ENCODE measurements at regions not wholly inside any gene's neighbourhood (a gene's known extent, or its start where the extent isn't known, plus 50 kb on each side); places are given as distances from the start of the nearest gene placed in this dataset.
"Not testable (repeated sequence)": the region's sequence is repeated elsewhere in the genome, so short reads cannot be mapped to it uniquely, and the experiment has no call there.

GRCh38 chr11:3544990-3545389 is 96.8 kb downstream of the ART5 start:
- TF ChIP-seq EP300, POLR2AphosphoS5, POLR2A (IDR thresholded peaks at IDR 0.05): not testable (repeated sequence)
- TF ChIP-seq, protein P1, sequence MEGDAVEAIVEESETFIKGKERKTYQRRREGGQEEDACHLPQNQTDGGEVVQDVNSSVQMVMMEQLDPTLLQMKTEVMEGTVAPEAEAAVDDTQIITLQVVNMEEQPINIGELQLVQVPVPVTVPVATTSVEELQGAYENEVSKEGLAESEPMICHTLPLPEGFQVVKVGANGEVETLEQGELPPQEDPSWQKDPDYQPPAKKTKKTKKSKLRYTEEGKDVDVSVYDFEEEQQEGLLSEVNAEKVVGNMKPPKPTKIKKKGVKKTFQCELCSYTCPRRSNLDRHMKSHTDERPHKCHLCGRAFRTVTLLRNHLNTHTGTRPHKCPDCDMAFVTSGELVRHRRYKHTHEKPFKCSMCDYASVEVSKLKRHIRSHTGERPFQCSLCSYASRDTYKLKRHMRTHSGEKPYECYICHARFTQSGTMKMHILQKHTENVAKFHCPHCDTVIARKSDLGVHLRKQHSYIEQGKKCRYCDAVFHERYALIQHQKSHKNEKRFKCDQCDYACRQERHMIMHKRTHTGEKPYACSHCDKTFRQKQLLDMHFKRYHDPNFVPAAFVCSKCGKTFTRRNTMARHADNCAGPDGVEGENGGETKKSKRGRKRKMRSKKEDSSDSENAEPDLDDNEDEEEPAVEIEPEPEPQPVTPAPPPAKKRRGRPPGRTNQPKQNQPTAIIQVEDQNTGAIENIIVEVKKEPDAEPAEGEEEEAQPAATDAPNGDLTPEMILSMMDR (IDR thresholded peaks at IDR 0.05): not testable (repeated sequence)

Data from upper lobe of left lung (tissue), 4 donors.